ENCODE measurements at regions not wholly inside any gene's neighbourhood (a gene's known extent, or its start where the extent isn't known, plus 50 kb on each side); places are given as distances from the start of the nearest gene placed in this dataset.
"Not testable (repeated sequence)": the region's sequence is repeated elsewhere in the genome, so short reads cannot be mapped to it uniquely, and the experiment has no call there.

DNA sequence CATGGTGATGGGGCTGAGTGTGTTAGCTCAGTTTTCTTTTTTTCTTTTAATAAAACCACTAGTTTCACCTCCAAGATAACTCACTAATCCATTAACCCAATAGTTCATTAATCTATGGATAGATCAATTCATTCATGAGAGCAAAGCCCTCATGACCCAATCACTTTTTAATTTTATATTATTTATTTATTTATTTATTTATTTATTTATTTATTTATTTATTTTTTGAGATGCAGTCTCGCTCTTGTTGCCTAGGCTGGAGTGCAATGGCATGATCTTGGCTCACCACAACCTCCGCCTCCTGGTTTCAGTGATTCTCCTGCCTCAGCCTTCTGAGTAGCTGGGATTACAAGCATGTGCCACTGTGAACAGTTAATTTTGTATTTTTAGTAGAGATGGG lies 1082.4 kb downstream of the DIPK2A start:
- not testable (repeated sequence) for TF ChIP-seq POLR2A, POLR2AphosphoS5 (IDR thresholded peaks at IDR 0.05; ENCODE audit: low read depth, low read length)
